GM12865 (cell line): ENCODE measurements at regions not wholly inside any gene's neighbourhood (a gene's known extent, or its start where the extent isn't known, plus 50 kb on each side); places are given as distances from the start of the nearest gene placed in this dataset.
"Not testable (repeated sequence)": the region's sequence is repeated elsewhere in the genome, so short reads cannot be mapped to it uniquely, and the experiment has no call there.

Experiments used
- DNase-seq: peaks from one replicate; pipeline ENCODE4 v3.0.0; 2010; ENCODE audit warnings: low read depth
- H3K4me3 ChIP-seq: 2 replicates; pipeline ENCODE4 v1.5.1; 2011; ENCODE audit warnings: mild to moderate bottlenecking, low read depth, low read length, control low read depth
- CTCF ChIP-seq: IDR thresholded peaks from 2 replicates; pipeline ENCODE4 v1.5.1; 2011; ENCODE audit warnings: low read length, control low read depth, low read depth, inconsistent platforms; ENCODE audit not compliant: insufficient read depth; ENCODE audit errors: missing control alignments

- no peak for TF ChIP-seq CTCF
- peak; percentile 1 for DNase-seq
- H3K4me3 ChIP-seq, result no peak overlapping the region
Measured at GRCh38 chr5:53733853-53734252, 173.4 kb downstream of the NDUFS4 start.

GRCh38 chr5:53738105-53738504, 177.7 kb downstream of the NDUFS4 start:
- no peak for TF ChIP-seq CTCF

GRCh38 chr5:53739111-53739510, 178.7 kb downstream of the NDUFS4 start:
- DNase-seq, result no peak
- H3K4me3 ChIP-seq, result no peak overlapping the region
- TF ChIP-seq CTCF, result no peak

More at GRCh38 chr5:53738105-53738504, 177.7 kb downstream of the NDUFS4 start:
- DNase-seq, result no peak
- H3K4me3 ChIP-seq, result no peak overlapping the region

GRCh38 chr5:53749621-53750020, 189.2 kb downstream of the NDUFS4 start:
- H3K4me3 ChIP-seq, result no peak overlapping the region
- TF ChIP-seq CTCF, result no peak
- DNase-seq, result no peak

GRCh38 chr5:53752282-53752681, 191.8 kb downstream of the NDUFS4 start:
- not testable (repeated sequence) for DNase-seq, H3K4me3 ChIP-seq

- no peak for TF ChIP-seq CTCF
Measured at GRCh38 chr5:53766673-53767072, 206.2 kb downstream of the NDUFS4 start.

GRCh38 chr5:53777864-53778618, 217.6 kb downstream of the NDUFS4 start:
- no peak for TF ChIP-seq CTCF
- no peak overlapping the region for H3K4me3 ChIP-seq

More at GRCh38 chr5:53766673-53767072, 206.2 kb downstream of the NDUFS4 start:
- no peak overlapping the region for H3K4me3 ChIP-seq
- DNase-seq, result no peak

More at GRCh38 chr5:53777864-53778618, 217.6 kb downstream of the NDUFS4 start:
- DNase-seq, result peak; percentile 50
